GM06990 (cell line): ENCODE measurements at regions not wholly inside any gene's neighbourhood (a gene's known extent, or its start where the extent isn't known, plus 50 kb on each side); places are given as distances from the start of the nearest gene placed in this dataset.

Experiments used
- DNase-seq: peaks from one replicate; pipeline ENCODE4 v3.0.0-alpha.2; 2011; ENCODE audit not compliant: insufficient read length; ENCODE audit errors: extremely low read depth
- H3K27me3 ChIP-seq: replicated peaks from 2 replicates; pipeline ENCODE4 v1.6.0; 2011; ENCODE audit warnings: low read length; ENCODE audit not compliant: control insufficient read depth, insufficient read depth
- H3K36me3 ChIP-seq: 2 replicates; pipeline ENCODE4 v1.5.1; 2011; ENCODE audit warnings: low read length; ENCODE audit not compliant: control insufficient read depth, insufficient read depth
- H3K4me3 ChIP-seq: replicated peaks from 2 replicates; pipeline ENCODE4 v1.5.1; 2011; ENCODE audit warnings: low read depth, mild to moderate bottlenecking, control low read depth, low read length
- CTCF ChIP-seq: IDR thresholded peaks from 2 replicates; pipeline ENCODE4 v1.5.1; 2011; ENCODE audit warnings: low read length, control low read depth, mild to moderate bottlenecking, inconsistent platforms; ENCODE audit not compliant: insufficient read depth, poor library complexity, severe bottlenecking

DNA sequence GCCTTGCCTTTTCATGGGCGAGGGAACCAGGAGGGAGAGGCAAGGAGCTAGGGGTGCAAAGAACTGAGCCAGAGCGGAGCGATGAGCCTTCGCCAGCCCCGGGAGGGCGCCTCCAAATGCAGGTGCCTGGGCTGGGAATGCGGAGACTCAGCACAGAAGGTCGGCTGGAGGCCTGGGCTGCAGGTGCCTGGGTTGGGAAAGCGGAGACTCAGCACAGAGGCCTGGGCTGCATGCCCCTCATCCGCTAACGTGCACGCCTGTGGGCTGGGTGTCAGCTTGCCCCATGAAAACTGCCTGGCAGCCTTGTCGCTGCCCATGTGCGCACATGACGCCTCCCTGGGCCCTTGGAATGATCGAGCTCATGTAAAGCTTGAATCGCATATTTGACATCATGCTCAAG, 51.8 kb downstream of the POM121L12 start:
- Histone ChIP-seq H3K27me3 (no peaks in the 10 kb centered on the region), H3K4me3 (no peak overlapping the region), H3K36me3 (no peaks in the 10 kb centered on the region)
- no peak for DNase-seq
- TF ChIP-seq CTCF = no peak

DNA sequence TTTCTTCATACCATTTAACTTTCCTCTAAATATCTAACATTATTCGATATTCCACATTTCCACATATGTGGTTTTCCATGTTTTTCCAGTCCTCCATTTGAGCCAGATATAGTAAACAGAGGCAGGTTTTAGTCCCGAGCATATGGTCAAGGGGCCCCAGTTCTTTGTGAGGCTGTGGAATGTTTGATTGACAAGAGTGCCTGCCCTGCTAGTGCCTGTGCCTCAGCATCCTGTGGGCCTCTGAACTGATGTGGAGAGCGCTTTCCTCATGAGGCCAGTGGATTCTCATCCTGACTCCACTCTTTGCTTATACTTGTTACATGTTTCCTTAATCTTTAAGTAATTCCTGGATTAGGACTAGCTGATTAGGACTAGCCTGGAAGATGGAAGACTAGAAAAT, 58.8 kb downstream of the POM121L12 start:
- H3K36me3 ChIP-seq = no peaks in the 10 kb centered on the region
- H3K27me3 ChIP-seq = no peaks in the 10 kb centered on the region
- H3K4me3 ChIP-seq = no peak overlapping the region
- DNase-seq = no peak
- no peak for TF ChIP-seq CTCF

GRCh38 chr7:53094827-53095226, 59.4 kb downstream of the POM121L12 start:
- no peak for DNase-seq
- Histone ChIP-seq H3K4me3 (no peak overlapping the region), H3K36me3 (no peaks in the 10 kb centered on the region), H3K27me3 (no peaks in the 10 kb centered on the region)
- no peak for TF ChIP-seq CTCF

DNA sequence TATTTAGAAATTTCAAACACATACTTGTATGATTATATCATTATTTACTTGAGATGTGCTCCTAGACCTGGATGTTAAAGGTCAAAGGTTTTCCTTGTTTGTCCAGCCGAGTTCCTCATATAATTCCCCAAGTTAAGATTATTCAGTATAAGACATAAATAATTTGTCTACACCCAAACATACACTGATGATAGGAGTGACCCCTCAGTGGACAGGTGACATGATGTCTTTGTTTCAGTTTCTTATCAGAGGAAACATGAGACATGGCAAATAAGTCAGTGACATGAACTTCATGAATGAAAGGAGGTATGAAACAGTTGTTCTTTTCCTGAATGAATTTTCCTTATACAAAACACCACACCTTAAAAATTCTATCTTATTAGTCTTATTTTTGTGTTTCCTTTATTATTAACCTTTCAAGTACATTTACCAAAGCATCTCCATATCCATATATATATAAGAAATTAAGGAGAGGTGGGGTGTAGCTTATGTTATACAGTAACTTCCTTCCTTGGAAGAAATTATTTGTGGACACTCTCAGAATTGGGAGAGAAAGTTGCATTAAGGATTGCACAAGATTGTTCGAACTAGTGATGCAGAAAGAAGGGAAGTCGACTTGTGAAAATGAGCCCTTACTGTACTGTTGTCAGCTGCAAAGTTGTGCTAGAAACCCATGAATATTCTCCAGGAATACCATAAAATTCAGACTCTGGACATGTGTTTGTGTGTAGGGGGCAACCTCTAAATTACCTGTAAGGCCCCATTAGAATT, 60.5 kb downstream of the POM121L12 start:
- DNase-seq = no peak
- Histone ChIP-seq H3K27me3 (no peaks in the 10 kb centered on the region), H3K36me3 (no peaks in the 10 kb centered on the region), H3K4me3 (no peak overlapping the region)
- no peak for TF ChIP-seq CTCF

GRCh38 chr7:53100091-53100490, 64.7 kb downstream of the POM121L12 start:
- DNase-seq = no peak
- no peak overlapping the region for H3K4me3 ChIP-seq
- H3K36me3 ChIP-seq = no peaks in the 10 kb centered on the region
- H3K27me3 ChIP-seq = no peaks in the 10 kb centered on the region
- TF ChIP-seq CTCF = no peak

GRCh38 chr7:53101026-53101425, 65.6 kb downstream of the POM121L12 start:
- no peak for TF ChIP-seq CTCF
- Histone ChIP-seq H3K27me3 (no peaks in the 10 kb centered on the region), H3K4me3 (no peak overlapping the region), H3K36me3 (no peaks in the 10 kb centered on the region)
- DNase-seq = no peak
